ENCODE measurements at regions not wholly inside any gene's neighbourhood (a gene's known extent, or its start where the extent isn't known, plus 50 kb on each side); places are given as distances from the start of the nearest gene placed in this dataset.

DNA sequence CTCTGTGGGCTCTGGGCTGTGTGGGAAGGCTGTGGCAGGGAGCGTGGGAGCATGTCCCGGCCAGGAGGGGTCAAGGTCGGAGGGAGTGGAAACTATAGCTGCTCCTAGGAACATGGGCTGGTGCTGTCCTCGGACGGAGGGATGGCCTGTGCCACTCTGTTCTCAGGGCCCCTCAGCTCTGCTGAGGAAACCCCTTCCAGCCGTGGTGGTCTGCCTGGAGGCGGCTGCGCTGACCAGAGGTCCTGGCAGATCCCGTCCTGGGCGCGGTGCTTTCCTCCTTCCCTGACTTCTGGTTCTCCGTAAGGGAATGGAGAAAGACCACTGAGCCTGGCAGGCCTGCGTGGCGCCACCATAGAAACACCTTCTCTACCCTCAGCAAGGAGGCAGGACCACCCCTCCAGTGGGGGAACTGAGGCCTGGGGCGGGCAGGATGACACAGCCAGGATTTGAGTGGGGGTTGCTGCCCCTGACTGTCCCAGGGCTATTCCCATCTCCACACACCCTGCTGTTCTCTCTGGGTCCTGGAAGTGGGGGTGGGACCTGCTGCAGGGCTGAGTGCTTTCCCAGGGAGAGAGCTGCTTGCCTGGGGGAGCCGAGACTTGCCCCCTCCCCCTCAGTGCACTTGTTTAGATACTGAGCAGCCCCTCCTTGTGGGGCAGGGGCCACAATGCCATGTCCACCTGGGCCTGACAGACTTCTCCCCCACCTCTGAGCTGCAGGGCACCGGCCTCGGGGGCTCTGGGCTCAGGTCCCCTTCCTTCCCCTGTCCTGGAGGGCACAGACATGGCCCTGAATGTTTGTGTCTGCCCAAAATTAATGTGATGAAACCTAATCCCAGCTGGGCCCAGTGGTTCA, 301.0 kb upstream of the HS6ST1 start:
- TF ChIP-seq, protein P1, sequence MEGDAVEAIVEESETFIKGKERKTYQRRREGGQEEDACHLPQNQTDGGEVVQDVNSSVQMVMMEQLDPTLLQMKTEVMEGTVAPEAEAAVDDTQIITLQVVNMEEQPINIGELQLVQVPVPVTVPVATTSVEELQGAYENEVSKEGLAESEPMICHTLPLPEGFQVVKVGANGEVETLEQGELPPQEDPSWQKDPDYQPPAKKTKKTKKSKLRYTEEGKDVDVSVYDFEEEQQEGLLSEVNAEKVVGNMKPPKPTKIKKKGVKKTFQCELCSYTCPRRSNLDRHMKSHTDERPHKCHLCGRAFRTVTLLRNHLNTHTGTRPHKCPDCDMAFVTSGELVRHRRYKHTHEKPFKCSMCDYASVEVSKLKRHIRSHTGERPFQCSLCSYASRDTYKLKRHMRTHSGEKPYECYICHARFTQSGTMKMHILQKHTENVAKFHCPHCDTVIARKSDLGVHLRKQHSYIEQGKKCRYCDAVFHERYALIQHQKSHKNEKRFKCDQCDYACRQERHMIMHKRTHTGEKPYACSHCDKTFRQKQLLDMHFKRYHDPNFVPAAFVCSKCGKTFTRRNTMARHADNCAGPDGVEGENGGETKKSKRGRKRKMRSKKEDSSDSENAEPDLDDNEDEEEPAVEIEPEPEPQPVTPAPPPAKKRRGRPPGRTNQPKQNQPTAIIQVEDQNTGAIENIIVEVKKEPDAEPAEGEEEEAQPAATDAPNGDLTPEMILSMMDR (conservative IDR thresholded peaks at IDR 0.05), result no peak
- TF ChIP-seq EZH2 (IDR thresholded peaks at IDR 0.05; ENCODE audit: low read depth), result no peak
